T-helper 17 cell (primary cell): ENCODE measurements at regions not wholly inside any gene's neighbourhood (a gene's known extent, or its start where the extent isn't known, plus 50 kb on each side); places are given as distances from the start of the nearest gene placed in this dataset.
"Not testable (repeated sequence)": the region's sequence is repeated elsewhere in the genome, so short reads cannot be mapped to it uniquely, and the experiment has no call there.

ENCODE experiments used
- ATAC-seq: fragments of 150-1000 bp; cut with Tn5 transposase; 2 replicates; pipeline ENCODE4 v1.10.0; 2021; ENCODE audit warnings: mild to moderate bottlenecking, moderate library complexity
- DNase-seq, 3 donors: peaks; one replicate each; pipeline versions ENCODE4 v3.0.0 to v3.0.0-alpha.2; 2020 to 2021
- H3K9me3 ChIP-seq: one replicate; pipeline ENCODE4 v1.7.0; 2013; ENCODE audit warnings: low read length, mild to moderate bottlenecking; ENCODE audit not compliant: control insufficient read depth, poor library complexity, severe bottlenecking
- H3K27ac Mint-ChIP-seq: one replicate; pipeline ENCODE4 v1.8.0; 2022; ENCODE audit warnings: mild to moderate bottlenecking, moderate library complexity, mixed read lengths
- H3K27me3 Mint-ChIP-seq: one replicate; pipeline ENCODE4 v1.8.0; 2022; ENCODE audit warnings: mixed read lengths
- H3K36me3 Mint-ChIP-seq: one replicate; pipeline ENCODE4 v1.8.0; 2022; ENCODE audit warnings: low read depth, mixed read lengths
- H3K4me1 Mint-ChIP-seq: one replicate; pipeline ENCODE4 v1.8.0; 2022; ENCODE audit warnings: mild to moderate bottlenecking, mixed read lengths
- H3K4me3 Mint-ChIP-seq: one replicate; pipeline ENCODE4 v1.8.0; 2022; ENCODE audit warnings: mild to moderate bottlenecking, moderate library complexity, mixed read lengths

- Mint-ChIP-seq H3K4me3 (no peak overlapping the region), H3K36me3 (peaks cover 5% of the 10 kb centered on the region), H3K4me1 (no peaks in the 10 kb centered on the region), H3K27ac (no peak overlapping the region), H3K27me3 (peaks cover 61% of the 10 kb centered on the region)
- ATAC-seq (no peak), DNase-seq (no peak)
- no peaks in the 10 kb centered on the region for H3K9me3 ChIP-seq
Observed at GRCh38 chr1:227420147-227420546, 101.9 kb upstream of the CDC42BPA start.

DNA sequence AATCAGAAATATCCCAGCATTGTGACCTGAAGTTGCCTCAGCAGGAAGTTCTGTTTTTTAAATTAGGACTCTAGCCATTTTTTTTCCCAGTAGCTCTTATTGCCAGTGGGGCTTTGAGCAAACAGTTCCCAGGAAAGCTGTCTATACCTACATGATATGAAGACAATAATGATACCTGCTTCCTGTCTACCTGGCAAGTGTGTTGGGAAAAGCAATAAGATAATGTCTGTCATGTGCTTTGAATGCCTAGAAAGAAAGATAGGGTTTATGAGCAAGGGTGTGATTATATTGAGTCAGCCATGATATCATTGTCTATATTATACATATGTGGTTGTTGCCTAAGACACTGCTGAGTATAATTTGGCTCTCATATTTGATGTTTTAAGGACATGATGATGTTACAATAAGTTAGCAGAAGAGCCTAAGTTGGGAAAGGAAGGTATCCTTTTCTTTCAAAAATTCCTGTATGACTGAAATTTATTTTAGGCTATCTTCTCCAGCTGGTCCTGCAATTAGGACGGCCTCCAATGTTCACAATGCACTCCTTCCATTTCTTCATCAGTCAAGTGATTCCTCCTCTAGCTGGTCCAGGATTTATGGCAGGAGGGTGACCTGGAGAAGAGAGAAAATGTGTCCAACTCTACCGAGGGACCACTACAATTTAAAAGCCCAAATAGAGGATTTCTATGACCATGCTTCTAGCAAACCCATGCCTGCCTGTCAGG lies 99.6 kb upstream of the CDC42BPA start:
- Mint-ChIP-seq H3K4me1 (no peaks in the 10 kb centered on the region), H3K4me3 (no peak overlapping the region), H3K27me3 (peaks cover 55% of the 10 kb centered on the region), H3K27ac (no peak overlapping the region), H3K36me3 (peaks cover 5% of the 10 kb centered on the region)
- no peak for DNase-seq
- ATAC-seq, result no peak
- H3K9me3 ChIP-seq, result no peaks in the 10 kb centered on the region

DNA sequence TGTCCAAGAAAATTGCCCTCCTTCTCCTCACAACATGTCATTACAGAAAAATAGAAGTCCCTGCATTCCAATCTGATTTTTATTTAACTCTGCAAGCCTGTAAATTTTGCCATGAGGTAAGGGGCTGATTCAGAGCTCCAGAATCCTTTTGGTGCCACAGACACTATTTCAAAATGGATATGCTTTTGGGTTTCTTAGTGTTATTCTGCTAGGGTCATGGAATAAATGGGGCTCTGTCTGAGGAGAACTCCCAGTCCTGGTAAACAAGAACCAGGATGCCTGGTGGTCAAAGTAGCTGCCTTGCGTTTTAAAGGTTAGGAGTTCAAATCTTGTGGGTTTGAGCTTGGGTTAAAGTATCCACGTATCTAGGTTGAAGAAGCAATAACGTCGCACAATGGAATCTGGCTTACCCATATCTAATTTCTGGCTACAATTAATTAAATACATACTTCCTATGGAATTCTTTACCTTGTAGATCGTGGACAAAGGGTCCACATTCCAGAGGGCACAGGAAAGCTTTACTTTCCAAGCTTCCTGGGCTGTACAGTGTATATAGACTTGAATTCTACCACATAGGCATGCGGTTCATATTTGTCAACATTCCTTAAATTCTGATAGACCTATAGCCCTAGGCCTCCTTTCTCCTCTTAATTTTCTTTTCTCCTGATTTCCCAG lies 98.0 kb upstream of the CDC42BPA start:
- Mint-ChIP-seq H3K36me3 (no peaks in the 10 kb centered on the region), H3K27me3 (peaks cover 53% of the 10 kb centered on the region), H3K4me1 (no peaks in the 10 kb centered on the region), H3K4me3 (peak overlapping the region; percentile 10), H3K27ac (no peak overlapping the region)
- no peak for DNase-seq
- no peak for ATAC-seq
- H3K9me3 ChIP-seq, result no peaks in the 10 kb centered on the region

GRCh38 chr1:227415115-227415790 lies 97.0 kb upstream of the CDC42BPA start:
- no peak overlapping the region for H3K27ac Mint-ChIP-seq
- DNase-seq (no peak), ATAC-seq (no peak)
- no peak overlapping the region for H3K4me3 Mint-ChIP-seq
- H3K27me3 Mint-ChIP-seq, result peaks cover 59% of the 10 kb centered on the region
- no peaks in the 10 kb centered on the region for H3K4me1 Mint-ChIP-seq
- H3K36me3 Mint-ChIP-seq, result no peaks in the 10 kb centered on the region
- H3K9me3 ChIP-seq, result no peaks in the 10 kb centered on the region

DNA sequence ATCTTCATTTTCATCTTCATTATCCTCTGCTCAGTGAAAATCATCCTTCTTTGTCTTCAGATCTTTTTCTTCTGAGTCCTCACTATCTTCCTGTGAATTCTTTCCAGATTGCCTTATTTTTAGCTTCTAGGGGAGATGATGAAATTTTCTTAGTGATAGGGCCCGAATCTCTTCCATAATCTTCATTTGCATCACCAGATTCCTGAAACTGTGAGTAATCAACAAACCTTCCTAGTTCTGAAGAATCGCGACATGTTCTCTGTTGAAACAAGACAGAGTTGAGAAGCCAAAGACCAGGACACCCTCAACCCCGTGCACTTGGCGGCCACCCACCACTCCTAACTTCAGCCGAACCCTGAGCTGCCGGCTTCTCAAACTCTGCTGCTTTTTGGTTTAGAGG lies 92.8 kb upstream of the CDC42BPA start:
- Mint-ChIP-seq H3K36me3 (no peaks in the 10 kb centered on the region), H3K27me3 (peaks cover 42% of the 10 kb centered on the region), H3K27ac (no peak overlapping the region), H3K4me3 (no peak overlapping the region), H3K4me1 (no peaks in the 10 kb centered on the region)
- H3K9me3 ChIP-seq, result no peaks in the 10 kb centered on the region
- no peak for DNase-seq
- ATAC-seq, result no peak

GRCh38 chr1:227406332-227406731 lies 88.0 kb upstream of the CDC42BPA start:
- DNase-seq, H3K4me1 Mint-ChIP-seq, H3K4me3 Mint-ChIP-seq, H3K36me3 Mint-ChIP-seq, H3K27ac Mint-ChIP-seq, H3K9me3 ChIP-seq, ATAC-seq: not testable (repeated sequence)
- H3K27me3 Mint-ChIP-seq, result peaks cover 32% of the 10 kb centered on the region

- DNase-seq, result no peak
- Mint-ChIP-seq H3K27me3 (peaks cover 25% of the 10 kb centered on the region), H3K4me3 (no peak overlapping the region), H3K36me3 (peaks cover 2% of the 10 kb centered on the region), H3K27ac (no peak overlapping the region), H3K4me1 (peaks cover 2% of the 10 kb centered on the region)
- ATAC-seq, result no peak
- H3K9me3 ChIP-seq, result no peaks in the 10 kb centered on the region
Observed at GRCh38 chr1:227403535-227403934, 85.2 kb upstream of the CDC42BPA start.

- DNase-seq (no peak), ATAC-seq (no peak)
- H3K36me3 Mint-ChIP-seq, result peaks cover 2% of the 10 kb centered on the region
- no peak overlapping the region for H3K27ac Mint-ChIP-seq
- peaks cover 25% of the 10 kb centered on the region for H3K27me3 Mint-ChIP-seq
- H3K4me3 Mint-ChIP-seq, result no peak overlapping the region
- no peaks in the 10 kb centered on the region for H3K9me3 ChIP-seq
- peaks cover 3% of the 10 kb centered on the region for H3K4me1 Mint-ChIP-seq
Observed at GRCh38 chr1:227401562-227402342, 83.5 kb upstream of the CDC42BPA start.

- H3K9me3 ChIP-seq, result no peaks in the 10 kb centered on the region
- no peak overlapping the region for H3K27ac Mint-ChIP-seq
- no peak overlapping the region for H3K4me3 Mint-ChIP-seq
- DNase-seq, result no peak
- ATAC-seq, result no peak
- peaks cover 32% of the 10 kb centered on the region for H3K27me3 Mint-ChIP-seq
- H3K4me1 Mint-ChIP-seq, result peaks cover 5% of the 10 kb centered on the region
- peaks cover 2% of the 10 kb centered on the region for H3K36me3 Mint-ChIP-seq
Observed at GRCh38 chr1:227399152-227399730, 80.9 kb upstream of the CDC42BPA start.

DNA sequence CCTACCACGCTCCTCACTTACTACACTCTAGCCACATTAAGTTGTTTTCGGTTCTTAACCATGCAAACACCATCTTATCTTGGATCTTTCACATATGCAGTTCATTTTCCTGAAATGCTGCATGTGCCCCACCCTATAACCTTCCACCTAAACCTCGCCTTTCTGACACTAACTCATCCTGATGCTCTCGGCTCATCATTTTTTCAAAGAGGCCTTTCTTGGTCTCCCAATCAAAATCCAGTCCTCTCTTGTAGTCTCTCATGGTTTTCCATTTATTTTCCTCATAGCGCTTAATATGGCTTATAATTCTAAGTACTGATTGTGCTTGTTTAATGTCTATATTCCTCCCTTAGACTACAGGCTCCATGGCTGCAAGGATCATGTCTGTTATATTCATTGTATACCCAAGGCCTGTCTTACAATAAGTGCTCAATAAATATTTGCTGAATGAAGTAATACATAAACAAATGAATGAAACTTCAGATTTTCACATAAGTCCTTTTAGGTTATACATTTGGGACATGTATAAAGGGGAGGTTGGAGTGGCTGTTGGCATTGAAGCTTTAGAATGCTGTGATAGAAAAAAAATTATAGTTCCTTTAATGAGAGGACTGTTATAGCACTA lies 79.2 kb upstream of the CDC42BPA start:
- peaks cover 2% of the 10 kb centered on the region for H3K36me3 Mint-ChIP-seq
- no peak overlapping the region for H3K27ac Mint-ChIP-seq

DNA sequence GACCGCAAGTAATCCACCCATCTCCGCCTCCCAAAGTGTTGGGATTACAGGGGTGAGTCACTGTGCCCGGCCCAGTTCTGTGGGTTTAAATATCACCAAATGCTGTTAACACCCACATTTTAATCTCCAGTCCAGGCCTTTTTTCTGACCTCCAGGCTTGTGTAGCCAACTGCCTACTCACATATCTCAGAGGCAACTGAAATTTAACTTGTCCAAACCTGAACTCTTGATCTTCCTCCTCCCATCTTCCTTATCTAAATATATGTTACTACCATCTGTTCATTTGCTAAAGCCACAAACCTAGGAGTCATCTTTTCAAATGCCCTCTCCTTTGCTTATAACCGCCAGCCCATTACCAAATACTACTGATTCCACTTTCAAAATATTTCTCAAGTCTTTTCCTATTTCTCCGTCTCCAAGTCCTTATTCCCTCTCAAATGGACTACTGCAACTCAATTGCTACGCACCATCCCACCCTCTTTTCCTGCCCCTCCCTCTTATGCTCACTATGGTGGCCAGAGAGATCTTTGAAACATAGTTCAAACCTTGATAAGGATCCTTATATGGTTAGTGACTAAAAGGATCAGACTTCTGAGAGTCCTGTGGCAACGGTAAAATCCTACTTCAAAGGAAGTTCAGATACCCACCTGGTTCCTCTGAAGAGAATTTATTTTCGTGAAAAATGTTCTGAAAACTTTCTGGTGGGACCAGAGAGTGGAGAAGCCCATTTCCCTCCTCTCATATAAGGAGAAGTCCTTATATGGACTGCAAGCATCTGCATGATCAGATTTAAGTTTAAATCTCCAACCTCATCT lies 78.5 kb upstream of the CDC42BPA start:
- Mint-ChIP-seq H3K27me3 (peaks cover 24% of the 10 kb centered on the region), H3K27ac (no peak overlapping the region), H3K4me3 (no peak overlapping the region), H3K4me1 (peaks cover 3% of the 10 kb centered on the region), H3K36me3 (peaks cover 2% of the 10 kb centered on the region)
- ATAC-seq (no peak), DNase-seq (no peak)
- no peaks in the 10 kb centered on the region for H3K9me3 ChIP-seq

More for the DNA sequence above, 79.2 kb upstream of the CDC42BPA start:
- peaks cover 26% of the 10 kb centered on the region for H3K27me3 Mint-ChIP-seq
- no peaks in the 10 kb centered on the region for H3K9me3 ChIP-seq
- peaks cover 3% of the 10 kb centered on the region for H3K4me1 Mint-ChIP-seq
- DNase-seq, result no peak
- no peak for ATAC-seq
- no peak overlapping the region for H3K4me3 Mint-ChIP-seq
